ENCODE measurements at regions not wholly inside any gene's neighbourhood (a gene's known extent, or its start where the extent isn't known, plus 50 kb on each side); places are given as distances from the start of the nearest gene placed in this dataset.
"Not testable (repeated sequence)": the region's sequence is repeated elsewhere in the genome, so short reads cannot be mapped to it uniquely, and the experiment has no call there.

GRCh38 chr13:79918620-79919019 lies 422.3 kb downstream of the SPRY2 start:
- no peak for DNase-seq (ENCODE audit: low read depth in 2 of 2)

GRCh38 chr13:79917628-79918027 lies 423.3 kb downstream of the SPRY2 start:
- no peak for DNase-seq (ENCODE audit: low read depth in 2 of 2)

GRCh38 chr13:79915114-79915811 lies 425.7 kb downstream of the SPRY2 start:
- DNase-seq (ENCODE audit: low read depth in 2 of 2), result no peak

- DNase-seq (ENCODE audit: low read depth in 2 of 2), result no peak
These were observed 427.6 kb downstream of the SPRY2 start for GRCh38 chr13:79913141-79913827.

GRCh38 chr13:79912403-79912802 lies 428.5 kb downstream of the SPRY2 start:
- DNase-seq (ENCODE audit: low read depth in 2 of 2), result no peak

GRCh38 chr13:79910875-79911540 lies 429.9 kb downstream of the SPRY2 start:
- DNase-seq (ENCODE audit: low read depth in 2 of 2), result no peak

GRCh38 chr13:79909644-79910043 lies 428.7 kb downstream of the NDFIP2 start:
- no peak for DNase-seq (ENCODE audit: low read depth in 2 of 2)

- no peak for DNase-seq (ENCODE audit: low read depth in 2 of 2)
These were observed 427.4 kb downstream of the NDFIP2 start for GRCh38 chr13:79908381-79908780.

GRCh38 chr13:79907527-79907926 lies 426.6 kb downstream of the NDFIP2 start:
- DNase-seq (ENCODE audit: low read depth in 2 of 2), result no peak

- no peak for DNase-seq (ENCODE audit: low read depth in 2 of 2)
These were observed 425.4 kb downstream of the NDFIP2 start for GRCh38 chr13:79906345-79906744.

GRCh38 chr13:79905018-79905417 lies 424.1 kb downstream of the NDFIP2 start:
- no peak for DNase-seq (ENCODE audit: low read depth in 2 of 2)

GRCh38 chr13:79904581-79904980 lies 423.6 kb downstream of the NDFIP2 start:
- no peak for DNase-seq (ENCODE audit: low read depth in 2 of 2)

- DNase-seq (ENCODE audit: low read depth in 2 of 2), result no peak
These were observed 420.4 kb downstream of the NDFIP2 start for GRCh38 chr13:79901336-79901735.

GRCh38 chr13:79900356-79900755 lies 419.4 kb downstream of the NDFIP2 start:
- no peak for DNase-seq (ENCODE audit: low read depth in 2 of 2)

GRCh38 chr13:79898996-79899395 lies 418.0 kb downstream of the NDFIP2 start:
- DNase-seq (ENCODE audit: low read depth in 2 of 2), result no peak

GRCh38 chr13:79898202-79898826 lies 417.4 kb downstream of the NDFIP2 start:
- no peak for DNase-seq (ENCODE audit: low read depth in 2 of 2)

GRCh38 chr13:79896851-79897250 lies 415.9 kb downstream of the NDFIP2 start:
- DNase-seq (ENCODE audit: low read depth in 2 of 2), result no peak

- no peak for DNase-seq (ENCODE audit: low read depth in 2 of 2)
These were observed 414.5 kb downstream of the NDFIP2 start for GRCh38 chr13:79895416-79895815.

- DNase-seq (ENCODE audit: low read depth in 2 of 2), result not testable (repeated sequence)
These were observed 406.3 kb downstream of the NDFIP2 start for GRCh38 chr13:79887278-79887677.

GRCh38 chr13:79886601-79887000 lies 405.6 kb downstream of the NDFIP2 start:
- DNase-seq (ENCODE audit: low read depth in 2 of 2), result no peak

- DNase-seq (ENCODE audit: low read depth in 2 of 2), result no peak
These were observed 403.9 kb downstream of the NDFIP2 start for GRCh38 chr13:79884890-79885289.

- no peak for DNase-seq (ENCODE audit: low read depth in 2 of 2)
These were observed 402.3 kb downstream of the NDFIP2 start for GRCh38 chr13:79883216-79883615.

All from stimulated activated CD4-positive, alpha-beta T cell treated with anti-CD3 and anti-CD28 coated beads, Interleukin-1b, Interleukin-23, amount 100 ng/mL, for 1 hour (primary cell).